ENCODE measurements at regions not wholly inside any gene's neighbourhood (a gene's known extent, or its start where the extent isn't known, plus 50 kb on each side); places are given as distances from the start of the nearest gene placed in this dataset.

DNA sequence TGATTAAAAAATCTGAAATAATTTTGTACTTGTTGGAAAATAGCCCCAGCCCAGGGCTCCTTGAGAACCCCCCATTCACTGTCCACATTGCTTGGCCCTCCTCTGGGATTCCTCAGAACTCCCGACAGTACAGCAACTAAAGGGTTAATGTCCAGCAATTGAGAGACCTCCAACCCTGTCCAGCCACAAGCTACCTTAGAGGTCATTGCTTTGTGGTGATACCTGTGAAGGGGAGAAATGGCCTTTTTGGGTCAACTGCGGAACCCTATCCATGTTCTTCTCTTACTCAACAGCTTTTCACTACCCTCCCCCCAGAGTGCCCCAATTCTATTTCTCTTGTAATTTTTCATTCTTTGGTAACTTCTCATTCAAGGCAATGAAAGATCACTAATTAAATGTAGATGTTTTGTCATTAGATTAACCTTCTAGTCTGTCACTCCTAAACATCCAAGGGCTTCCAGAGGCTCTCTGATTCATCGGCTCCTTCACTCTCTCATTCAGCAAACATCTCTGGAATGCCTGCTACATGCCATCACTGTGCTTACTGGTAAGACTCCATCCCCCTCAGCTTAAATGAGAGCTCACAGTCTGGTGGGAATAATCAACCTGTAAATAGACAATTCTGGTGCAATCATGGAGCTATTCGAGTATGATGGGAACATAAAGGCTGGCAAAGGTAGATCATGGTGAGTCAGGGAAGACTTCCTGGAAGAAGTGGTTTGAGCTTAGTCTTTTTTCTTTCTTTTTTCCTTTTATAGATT lies 241.4 kb upstream of the PGRMC2 start:
- no peak overlapping the region for H3K4me3 ChIP-seq (ENCODE audit: control insufficient read depth, low read depth, low read length)
- TF ChIP-seq, protein P1, sequence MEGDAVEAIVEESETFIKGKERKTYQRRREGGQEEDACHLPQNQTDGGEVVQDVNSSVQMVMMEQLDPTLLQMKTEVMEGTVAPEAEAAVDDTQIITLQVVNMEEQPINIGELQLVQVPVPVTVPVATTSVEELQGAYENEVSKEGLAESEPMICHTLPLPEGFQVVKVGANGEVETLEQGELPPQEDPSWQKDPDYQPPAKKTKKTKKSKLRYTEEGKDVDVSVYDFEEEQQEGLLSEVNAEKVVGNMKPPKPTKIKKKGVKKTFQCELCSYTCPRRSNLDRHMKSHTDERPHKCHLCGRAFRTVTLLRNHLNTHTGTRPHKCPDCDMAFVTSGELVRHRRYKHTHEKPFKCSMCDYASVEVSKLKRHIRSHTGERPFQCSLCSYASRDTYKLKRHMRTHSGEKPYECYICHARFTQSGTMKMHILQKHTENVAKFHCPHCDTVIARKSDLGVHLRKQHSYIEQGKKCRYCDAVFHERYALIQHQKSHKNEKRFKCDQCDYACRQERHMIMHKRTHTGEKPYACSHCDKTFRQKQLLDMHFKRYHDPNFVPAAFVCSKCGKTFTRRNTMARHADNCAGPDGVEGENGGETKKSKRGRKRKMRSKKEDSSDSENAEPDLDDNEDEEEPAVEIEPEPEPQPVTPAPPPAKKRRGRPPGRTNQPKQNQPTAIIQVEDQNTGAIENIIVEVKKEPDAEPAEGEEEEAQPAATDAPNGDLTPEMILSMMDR (IDR thresholded peaks at IDR 0.05; ENCODE audit: control insufficient read depth, insufficient read depth, low read depth, low read length, missing control alignments): no peak
- peak; percentile 97 for DNase-seq (ENCODE audit: low read depth)

DNA sequence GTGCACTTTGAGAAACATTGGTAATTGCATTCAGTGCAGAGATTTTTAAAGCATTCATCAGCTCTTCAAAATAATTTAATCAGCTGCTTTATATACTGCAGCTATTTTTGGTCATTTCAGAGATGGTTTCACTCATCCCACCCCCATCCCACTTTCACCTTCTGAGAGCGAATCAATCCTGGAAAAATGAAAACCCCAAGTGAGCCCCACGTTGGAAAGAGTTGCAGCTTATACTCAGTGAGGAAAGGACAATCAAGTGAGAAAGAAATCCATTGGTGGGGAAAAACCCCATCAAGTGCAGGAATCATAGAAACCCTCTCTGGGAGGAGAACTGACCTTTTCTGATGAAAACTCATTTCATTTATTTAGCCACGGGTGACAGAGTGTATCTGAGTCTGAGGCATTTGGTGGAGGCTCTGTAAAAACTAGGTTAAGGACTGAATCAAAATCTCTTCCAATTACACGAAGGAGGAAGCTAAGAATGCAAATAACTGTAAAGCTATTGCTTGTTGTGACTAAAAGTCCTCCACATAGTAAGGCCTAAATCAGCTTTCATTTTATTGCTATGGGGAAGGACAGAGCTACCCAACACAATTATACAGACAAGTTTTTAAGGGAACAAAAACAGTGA lies 240.4 kb upstream of the PGRMC2 start:
- H3K4me3 ChIP-seq (ENCODE audit: control insufficient read depth, low read depth, low read length): no peak overlapping the region
- DNase-seq (ENCODE audit: low read depth): no peak
- TF ChIP-seq, protein P1 (IDR thresholded peaks at IDR 0.05; ENCODE audit: control insufficient read depth, insufficient read depth, low read depth, low read length, missing control alignments): no peak

DNA sequence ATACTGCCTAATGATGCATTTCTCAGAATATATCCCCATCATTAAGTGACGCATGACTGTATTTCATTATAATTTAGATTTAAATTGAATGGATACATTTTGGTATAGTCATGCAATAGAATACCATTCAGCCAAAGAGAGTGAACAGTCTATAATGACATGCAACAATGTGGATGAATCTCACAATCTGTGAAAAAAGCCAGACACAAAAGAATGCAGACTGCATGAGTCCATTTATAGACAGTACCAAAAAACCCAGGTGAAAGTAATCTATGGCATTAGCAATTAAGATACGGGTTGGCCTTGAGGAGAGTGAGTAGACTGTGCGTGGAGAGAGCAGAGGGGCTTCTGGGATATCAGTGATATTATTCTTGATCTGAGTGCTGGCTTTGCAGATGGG lies 239.7 kb upstream of the PGRMC2 start:
- no peak for DNase-seq (ENCODE audit: low read depth)
- no peak overlapping the region for H3K4me3 ChIP-seq (ENCODE audit: control insufficient read depth, low read depth, low read length)
- TF ChIP-seq, protein P1 (IDR thresholded peaks at IDR 0.05; ENCODE audit: control insufficient read depth, insufficient read depth, low read depth, low read length, missing control alignments): no peak

DNA sequence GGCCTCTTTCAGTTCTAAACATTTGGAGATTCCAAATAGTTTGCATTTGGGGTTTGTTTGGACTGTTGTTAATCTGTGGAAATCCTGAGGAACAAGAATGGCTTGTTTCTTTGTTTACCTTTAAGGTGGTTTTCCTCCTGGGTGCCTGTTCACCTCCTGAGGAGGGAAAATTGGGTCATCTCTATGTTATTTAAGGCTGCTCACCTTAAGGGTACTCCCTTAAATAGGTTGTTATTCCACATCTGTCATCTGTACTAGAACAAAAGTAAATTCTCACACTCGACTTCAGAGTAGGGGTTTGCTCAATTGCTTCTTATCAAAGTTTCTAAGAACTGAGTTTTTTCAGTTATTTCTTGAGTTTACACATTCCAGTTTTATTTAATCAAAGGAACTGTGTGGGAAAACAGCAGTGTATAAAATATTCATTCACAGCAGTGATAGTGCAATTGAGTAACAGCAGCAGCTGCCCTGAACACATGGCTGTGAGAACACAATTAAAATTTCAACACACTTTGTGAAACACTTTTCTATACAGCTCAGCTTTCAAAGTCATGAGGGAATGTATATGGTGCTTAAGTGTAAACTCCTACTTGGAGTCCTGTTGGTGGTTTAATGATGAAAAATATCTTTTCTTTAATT lies 238.5 kb upstream of the PGRMC2 start:
- DNase-seq (ENCODE audit: low read depth): peak; percentile 29
- H3K4me3 ChIP-seq (ENCODE audit: control insufficient read depth, low read depth, low read length): no peak overlapping the region
- TF ChIP-seq, protein P1 (IDR thresholded peaks at IDR 0.05; ENCODE audit: control insufficient read depth, insufficient read depth, low read depth, low read length, missing control alignments): no peak

DNA sequence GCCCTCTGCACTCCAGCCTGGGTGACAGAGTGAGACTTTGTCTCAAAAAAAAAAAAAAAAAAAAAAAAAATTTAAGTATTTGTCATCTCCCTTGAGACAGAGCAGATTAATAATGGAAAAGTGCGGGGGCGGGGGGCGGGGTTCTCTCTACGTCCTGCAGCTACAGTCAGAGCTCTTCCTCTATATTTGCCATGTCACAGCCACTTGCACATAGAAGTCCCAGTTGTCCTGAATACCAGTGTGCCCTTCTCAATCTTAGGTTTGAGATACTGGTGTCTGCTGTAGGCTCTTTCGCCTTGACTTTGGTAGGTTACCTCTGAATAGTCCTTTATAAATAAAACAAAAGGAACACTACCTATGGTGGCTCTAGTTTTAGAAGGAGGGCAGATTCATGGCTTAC lies 237.8 kb upstream of the PGRMC2 start:
- no peak for DNase-seq (ENCODE audit: low read depth)
- TF ChIP-seq, protein P1 (IDR thresholded peaks at IDR 0.05; ENCODE audit: control insufficient read depth, insufficient read depth, low read depth, low read length, missing control alignments): no peak
- no peak overlapping the region for H3K4me3 ChIP-seq (ENCODE audit: control insufficient read depth, low read depth, low read length)

DNA sequence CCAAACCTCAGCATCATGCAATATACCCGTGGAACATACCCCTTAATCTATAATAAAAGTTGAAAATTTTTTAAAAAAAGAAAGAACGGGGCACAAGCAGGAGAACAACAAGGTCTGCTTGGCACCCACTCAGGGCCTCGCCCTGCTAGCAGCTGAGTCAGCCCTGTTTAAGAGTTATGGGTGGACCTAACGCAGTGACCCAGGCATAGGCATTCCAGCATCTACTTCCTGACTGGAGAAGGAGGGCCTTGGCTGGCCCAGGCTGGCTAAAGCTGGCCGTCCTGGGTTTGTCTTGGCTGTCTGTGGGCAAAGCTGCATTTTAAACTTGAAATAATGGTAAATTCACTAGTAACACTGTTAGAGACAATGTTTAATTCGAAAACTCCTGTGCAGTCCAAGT lies 236.7 kb upstream of the PGRMC2 start:
- DNase-seq (ENCODE audit: low read depth): peak; percentile 73
- no peak overlapping the region for H3K4me3 ChIP-seq (ENCODE audit: control insufficient read depth, low read depth, low read length)
- TF ChIP-seq, protein P1 (IDR thresholded peaks at IDR 0.05; ENCODE audit: control insufficient read depth, insufficient read depth, low read depth, low read length, missing control alignments): no peak

All from AG09309 (cell line).